ENCODE measurements at regions not wholly inside any gene's neighbourhood (a gene's known extent, or its start where the extent isn't known, plus 50 kb on each side); places are given as distances from the start of the nearest gene placed in this dataset.

GRCh38 chr18:27250471-27250870, 65.4 kb upstream of the CHST9 start:
- no peak for DNase-seq

- no peak for DNase-seq
Observed at GRCh38 chr18:27249933-27250332, 64.8 kb upstream of the CHST9 start.

DNA sequence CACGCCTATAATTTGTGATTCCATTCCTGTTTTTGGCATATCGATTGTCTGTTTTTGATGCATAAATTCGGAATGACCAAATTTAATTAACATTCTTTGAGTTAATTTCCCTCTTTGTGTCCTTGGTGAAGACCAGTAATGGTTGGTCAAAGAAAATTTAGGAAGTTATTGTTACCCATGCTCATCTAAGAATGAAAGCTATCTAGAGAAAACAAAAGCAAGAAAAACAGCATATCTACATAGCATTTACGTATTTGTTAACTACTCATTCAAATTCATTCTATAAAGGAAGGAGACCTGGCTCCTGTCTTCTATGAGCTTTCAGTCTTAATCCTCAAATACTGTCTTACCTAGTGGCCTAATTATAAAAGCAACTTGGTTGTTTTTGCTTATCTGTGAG, 59.2 kb upstream of the CHST9 start:
- DNase-seq, result no peak

GRCh38 chr18:27242392-27243047, 57.4 kb upstream of the CHST9 start:
- no peak for DNase-seq

- no peak for DNase-seq
Observed at GRCh38 chr18:27240383-27240782, 55.3 kb upstream of the CHST9 start.

- no peak for DNase-seq
Observed at GRCh38 chr18:27239669-27240068, 54.6 kb upstream of the CHST9 start.

GRCh38 chr18:27235218-27235870, 50.2 kb upstream of the CHST9 start:
- DNase-seq, result no peak
